Muscle of back (tissue), 3 donors: ENCODE measurements at regions not wholly inside any gene's neighbourhood (a gene's known extent, or its start where the extent isn't known, plus 50 kb on each side); places are given as distances from the start of the nearest gene placed in this dataset.

ENCODE experiments used
- DNase-seq, 3 donors: peaks; one replicate each; pipeline versions ENCODE4 v3.0.0 to v3.0.0-alpha.2; 2013

GRCh38 chr2:133718688-133719201 lies 150.5 kb upstream of the NCKAP5 start:
- DNase-seq = peak; percentile 38 to 87 (median 57)

DNA sequence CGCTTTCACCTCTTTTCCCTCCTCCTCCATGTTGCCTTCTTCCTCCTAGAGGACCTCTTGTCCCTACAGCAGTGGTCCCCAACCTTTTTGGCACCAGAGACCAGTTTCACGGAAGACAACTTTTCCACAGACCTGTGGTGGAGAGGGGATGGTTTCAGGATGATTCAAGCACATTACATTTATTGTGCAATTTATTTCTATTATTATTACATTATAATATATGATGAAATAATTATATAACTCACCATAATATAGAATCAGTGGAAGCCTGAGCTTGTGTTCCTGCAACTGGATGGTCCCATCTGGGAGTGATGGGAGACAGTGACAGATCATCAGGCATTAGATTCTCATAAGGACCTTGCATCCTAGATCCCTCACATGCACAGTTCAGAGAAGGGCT lies 152.2 kb upstream of the NCKAP5 start:
- DNase-seq = no peak

DNA sequence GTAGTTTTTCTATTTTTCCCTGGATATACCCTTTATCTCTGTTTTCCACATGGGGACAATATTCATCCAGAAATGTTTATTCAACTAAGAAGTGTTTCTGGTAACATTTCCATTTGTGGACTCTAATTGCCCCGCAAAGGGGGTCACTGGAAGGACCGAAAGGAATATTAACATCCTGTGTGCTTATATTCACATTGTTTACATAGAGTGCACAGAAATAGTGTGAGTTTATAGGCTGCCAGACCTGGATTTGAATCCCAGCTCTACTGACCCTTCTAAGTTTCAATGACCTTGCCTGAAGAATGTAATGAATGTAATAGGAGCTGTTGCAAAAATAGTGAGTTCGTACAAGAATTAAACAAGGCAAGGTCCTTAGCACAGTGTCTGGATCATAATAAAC lies 152.9 kb upstream of the NCKAP5 start:
- DNase-seq = no peak

DNA sequence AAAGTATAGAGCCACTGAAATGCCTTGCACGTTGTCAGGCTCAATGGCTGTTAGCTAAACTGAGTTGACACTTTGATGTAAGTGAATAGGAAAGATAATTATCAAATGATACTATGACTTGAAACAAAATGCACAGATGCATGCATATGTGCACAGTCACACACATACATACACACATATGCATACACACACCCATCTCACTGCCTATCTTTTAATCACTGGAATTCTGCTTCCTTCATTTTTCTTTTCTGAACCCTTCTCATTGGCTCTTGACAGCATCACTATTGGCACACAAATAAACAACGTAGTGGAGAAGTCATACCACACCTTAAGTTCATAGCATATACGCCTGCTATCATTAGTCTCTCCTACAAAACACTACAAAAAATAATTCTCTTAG lies 154.9 kb upstream of the NCKAP5 start:
- DNase-seq = no peak

DNA sequence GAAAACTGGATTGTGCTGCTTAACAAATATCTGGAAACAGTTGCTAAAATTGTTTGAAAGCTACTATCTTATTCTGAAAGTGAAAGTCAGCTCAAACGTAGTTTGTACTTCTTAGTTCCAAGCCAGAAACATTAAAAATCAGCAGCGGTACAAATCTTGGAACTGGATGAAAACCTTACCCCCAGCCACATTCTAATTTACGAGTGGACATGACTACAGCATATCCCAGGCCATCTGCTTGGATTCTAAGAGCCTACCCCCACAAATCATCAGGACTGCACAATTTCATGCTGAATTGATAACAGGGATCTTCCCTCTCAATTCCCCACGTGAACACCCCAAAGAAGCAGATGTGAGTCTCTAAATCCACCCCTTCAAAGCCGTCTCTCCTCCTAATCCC lies 158.7 kb upstream of the NCKAP5 start:
- peak in 1 of 3 donors; percentile 77 for DNase-seq

DNA sequence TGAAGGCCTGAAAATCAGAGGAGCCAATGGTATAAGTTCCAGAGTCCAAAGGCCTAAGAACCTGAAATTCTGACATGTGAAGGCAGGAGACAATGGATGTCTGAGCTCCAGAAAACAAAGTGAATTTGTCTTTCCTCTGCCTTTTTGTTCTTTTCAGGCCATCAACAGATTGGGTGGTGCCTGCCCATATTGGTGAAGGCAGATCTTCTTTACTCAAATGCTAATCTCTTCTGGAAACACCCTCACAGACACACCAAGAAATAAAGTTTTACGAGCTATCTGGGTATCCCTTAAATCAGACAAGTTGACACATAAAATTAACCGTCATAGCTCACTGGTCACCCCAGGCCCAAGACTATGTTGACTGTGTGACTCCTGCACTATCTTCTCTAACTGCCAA lies 163.8 kb upstream of the NCKAP5 start:
- no peak for DNase-seq

DNA sequence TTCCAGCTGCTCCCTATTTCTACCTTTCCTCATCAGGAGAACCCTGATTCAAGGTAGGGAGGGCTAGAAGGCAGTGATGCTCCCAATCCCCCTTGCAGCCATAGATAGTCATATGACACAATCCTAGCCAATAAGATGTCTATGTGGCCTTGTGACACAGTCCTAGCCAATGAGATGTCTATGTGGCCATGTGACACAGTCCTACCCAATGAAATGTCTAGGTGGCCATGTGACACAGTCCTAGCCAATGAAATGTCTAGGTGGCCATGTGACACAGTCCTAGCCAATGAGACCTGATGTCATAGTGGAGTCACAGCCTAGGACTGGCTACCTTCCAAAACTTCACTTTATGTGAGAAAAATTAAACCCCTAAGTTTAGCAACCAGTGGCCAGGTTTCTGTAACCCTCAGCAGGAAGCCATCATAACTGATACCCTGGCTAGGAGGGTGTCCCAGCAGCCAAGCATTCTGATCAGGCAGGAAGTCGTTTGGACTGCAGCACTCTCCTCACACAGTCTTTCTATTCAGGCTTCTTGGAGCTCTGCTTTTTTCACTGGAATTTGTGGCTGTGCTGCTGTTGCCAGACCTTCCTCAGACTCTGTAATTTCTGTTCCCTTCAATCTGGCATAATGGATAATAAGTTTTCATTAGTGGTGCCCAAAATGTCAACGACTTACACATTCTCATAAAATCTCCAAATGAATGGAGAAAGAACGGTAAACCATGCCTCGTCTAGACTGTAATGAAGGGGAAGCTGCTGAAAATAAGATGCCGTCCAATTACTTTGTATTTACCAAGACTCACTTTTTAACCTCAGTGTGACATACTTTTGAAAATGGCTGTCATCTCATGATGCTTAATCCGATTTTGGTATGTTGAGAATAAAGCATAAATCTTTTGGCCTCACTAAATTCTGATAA lies 165.0 kb upstream of the NCKAP5 start:
- no peak for DNase-seq

GRCh38 chr2:133733901-133734255 lies 165.6 kb upstream of the NCKAP5 start:
- DNase-seq = peak in 1 of 3 donors; percentile 85

DNA sequence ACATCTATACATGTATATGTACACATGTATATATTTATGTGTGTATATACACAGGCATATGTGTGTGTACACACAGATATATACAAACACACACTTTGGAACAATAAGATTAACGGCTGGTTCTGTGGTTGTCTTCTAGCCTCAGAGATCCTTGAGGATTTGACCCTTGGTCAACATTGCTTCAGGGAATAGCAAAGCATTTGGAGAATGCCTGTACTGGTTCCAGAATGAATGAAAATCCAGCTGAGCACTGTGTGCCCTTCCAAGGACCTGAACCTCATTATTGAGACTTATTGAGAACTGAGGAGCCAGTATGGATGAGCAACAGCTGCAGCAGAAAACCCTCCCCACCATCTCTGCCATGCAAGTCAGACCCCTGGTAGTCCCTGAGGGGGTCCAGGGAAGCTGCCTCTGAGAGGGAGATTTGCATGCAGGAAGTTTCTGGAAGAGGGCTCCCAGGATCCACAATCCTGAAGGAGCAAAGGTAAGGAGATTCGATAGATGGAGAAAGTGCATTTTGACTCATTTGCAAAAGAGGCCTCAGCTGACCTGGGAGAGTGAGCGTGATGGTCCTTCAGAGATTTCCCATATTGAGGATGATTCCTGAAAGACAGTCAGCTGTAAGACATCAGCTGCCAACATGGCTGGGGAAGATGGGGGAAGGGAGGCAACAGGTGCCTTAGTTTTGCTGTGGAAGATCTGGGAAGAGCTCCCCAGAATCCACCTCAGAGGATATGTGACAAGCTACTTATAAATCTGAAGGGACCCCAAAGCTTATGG lies 166.6 kb upstream of the NCKAP5 start:
- peak in 1 of 3 donors; percentile 56 for DNase-seq

DNA sequence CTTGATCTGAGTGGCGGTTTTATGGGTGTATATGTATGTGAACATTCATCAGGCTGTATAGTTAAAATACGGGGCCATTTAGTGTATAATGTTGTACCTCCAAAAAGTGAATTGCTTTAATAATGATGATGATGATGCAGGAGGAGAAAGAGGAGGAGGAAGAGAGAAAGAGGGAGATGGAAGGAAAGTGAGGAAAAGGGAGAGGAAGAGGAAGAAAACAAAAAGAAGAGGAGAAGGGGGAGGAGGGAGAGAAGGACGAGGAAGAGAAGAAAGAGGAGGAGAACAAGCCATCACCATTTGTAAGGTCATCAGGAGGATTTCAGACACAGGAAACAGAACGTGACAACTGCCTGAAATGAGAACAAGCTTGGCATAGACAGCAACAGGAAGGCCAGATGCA lies 168.4 kb upstream of the NCKAP5 start:
- no peak for DNase-seq

- DNase-seq = no peak
Observed at GRCh38 chr2:133737242-133737993, 169.2 kb upstream of the NCKAP5 start.

DNA sequence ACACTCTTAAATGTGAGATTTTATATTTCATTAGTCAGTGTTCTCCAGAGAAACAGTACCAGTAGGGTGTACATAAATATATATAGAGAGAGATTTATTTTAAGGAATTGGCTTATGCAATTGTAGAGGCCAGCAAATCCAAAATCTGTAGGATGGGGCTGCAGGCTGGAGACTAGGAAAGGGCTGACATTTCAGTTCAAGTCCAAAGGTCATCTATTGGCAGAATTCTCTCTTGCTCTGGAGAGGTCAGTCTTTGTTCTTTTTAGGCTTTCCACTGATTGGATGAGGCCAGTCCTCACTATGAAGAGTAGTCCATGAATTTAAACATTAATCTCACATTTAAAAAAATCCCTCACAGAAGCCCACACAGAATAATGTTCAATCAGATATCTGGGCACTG lies 170.8 kb upstream of the NCKAP5 start:
- DNase-seq = no peak

DNA sequence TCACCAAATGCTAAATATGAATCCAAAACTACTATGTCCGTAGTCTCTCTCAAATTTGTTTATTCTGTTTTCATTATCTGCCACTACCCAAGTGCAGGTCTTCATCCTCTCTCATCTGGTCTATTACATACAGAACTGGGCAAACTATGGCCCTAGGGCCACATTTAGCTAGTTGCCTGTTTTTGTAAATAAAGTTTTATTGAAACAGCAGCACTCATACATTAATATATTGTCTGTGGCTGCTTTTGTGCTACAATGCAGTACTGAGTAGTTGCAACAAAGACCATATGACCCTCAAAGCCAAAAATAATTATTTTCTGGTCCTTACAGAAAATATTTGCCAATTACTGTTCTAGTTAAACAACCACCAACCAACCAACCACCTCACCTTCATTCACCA lies 172.2 kb upstream of the NCKAP5 start:
- DNase-seq = no peak

DNA sequence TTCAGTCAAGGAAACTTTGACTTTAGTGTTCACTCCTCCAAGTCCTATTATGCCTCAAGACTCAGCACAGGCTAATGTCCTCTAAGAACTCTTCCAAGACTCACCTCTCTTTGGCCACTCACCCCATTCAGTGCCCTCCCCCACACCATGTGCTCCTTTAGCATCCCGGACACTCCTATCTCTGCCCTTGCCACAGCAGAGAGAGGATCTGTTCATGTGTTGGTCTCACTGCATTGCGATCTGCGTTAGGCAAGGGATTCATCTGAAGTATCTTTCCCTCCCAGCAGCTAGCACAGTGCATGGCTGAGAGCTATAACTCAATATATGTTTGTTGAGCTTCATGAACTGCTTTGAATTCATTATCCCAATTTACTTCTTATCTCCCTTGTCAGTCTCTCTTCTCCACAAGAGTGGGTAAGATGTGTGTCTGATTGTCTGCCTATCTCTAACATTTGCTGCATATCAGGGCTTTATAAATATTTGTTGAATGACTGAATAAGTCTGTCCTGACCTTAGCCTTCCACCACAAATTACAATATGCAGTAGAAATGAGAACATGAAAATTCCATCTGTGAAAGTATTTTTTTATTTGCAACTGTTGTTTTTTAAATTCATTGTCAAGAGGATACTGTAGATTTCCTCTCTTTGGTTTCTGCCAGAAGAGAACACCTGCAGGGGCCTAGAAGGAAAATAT lies 179.9 kb upstream of the NCKAP5 start:
- DNase-seq = no peak

DNA sequence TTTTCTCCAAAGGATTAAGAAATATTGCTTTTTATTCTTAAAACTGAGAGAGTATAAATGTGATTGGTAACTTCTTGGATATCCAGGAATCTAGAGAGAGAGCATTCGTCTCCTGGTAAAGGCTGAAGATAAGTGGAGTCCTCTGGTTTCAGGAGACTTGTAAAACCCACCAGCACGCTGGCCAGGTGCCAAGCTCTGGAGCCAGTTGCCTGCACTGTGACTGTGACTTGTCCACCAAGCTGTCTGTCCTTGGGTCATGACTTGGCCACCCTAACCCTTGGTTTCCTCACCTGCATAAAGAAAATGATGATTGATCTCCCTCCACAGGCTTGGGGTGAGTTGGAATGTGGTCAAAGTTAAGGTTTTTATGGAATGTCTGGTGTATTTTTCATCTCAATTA lies 185.4 kb upstream of the NCKAP5 start:
- DNase-seq = no peak

DNA sequence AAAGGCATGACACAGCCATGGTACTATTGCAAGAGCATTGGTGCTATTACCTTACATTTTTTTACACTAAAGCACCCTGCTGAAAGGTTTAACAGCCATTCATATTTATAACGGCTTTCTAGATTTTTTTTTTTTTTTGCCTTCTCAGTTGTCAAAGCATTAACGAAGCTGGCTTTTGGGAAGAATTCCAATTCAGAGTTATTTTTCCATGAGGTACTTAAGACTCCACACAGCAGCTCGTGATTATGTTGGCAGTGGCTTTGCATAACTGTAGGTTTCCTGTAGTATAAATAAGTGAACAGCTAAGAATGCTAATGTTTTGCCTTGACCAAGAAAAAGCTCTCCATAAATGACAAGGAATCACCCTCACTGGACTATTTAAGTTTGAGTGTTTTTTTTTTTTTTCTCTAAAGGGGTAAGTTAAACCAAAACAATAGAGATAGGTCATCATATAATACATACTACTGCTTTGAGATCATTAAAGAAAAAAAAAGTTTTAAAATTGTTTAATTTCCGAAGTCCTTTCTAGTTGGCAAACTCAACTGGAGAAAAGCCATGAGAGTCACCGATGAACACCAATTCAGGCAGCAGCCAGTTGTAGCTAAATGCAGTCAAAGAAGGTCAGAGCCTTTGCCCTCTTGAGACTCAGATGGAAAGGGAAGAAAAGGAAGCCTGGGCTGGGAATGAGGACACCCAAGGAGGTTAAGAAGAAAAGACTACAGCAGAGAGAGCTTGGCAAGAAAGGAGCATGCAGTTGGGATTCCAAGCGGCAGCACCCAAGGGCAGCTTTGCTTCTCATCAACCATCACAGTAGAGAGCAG lies 187.4 kb upstream of the NCKAP5 start:
- DNase-seq = peak; percentile 74 to 94 (median 87)

- DNase-seq = no peak
Observed at GRCh38 chr2:133756833-133757232, 188.6 kb upstream of the NCKAP5 start.

GRCh38 chr2:133760376-133760775 lies 192.1 kb upstream of the NCKAP5 start:
- DNase-seq = peak in 1 of 3 donors; percentile 62

GRCh38 chr2:133765658-133766057 lies 197.4 kb upstream of the NCKAP5 start:
- DNase-seq = peak; percentile 77 to 91 (median 79)

DNA sequence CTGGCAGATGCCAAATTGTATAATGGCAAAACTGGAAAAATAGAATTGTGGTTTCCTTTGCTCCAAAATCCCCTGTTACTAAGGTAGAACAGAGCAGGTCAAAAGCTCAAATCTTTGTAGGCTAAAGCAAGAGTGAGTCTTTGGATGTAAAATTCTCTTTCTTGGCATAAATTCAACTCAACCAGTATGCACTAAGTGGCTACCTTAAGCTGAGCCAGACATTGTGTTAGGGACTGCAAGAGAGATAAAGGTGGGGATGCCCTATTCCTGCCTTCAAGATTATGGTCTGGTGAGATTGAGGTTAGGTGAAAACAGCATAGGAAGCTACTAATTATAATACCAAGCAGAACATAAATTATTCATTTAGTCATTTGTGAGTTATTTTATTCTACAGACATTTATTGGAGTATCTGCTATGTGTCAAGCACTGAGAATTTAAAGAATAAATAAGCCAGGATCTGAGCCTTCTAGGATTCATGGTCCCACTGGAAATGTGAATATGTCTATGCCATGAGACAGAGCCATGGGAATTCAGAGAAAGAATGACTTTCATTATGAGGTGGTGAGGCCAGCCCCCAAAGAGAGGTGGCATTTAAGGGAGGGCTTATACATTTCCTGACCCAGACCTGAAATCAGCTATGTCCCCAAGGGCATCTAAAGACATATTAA lies 198.0 kb upstream of the NCKAP5 start:
- DNase-seq = peak in 1 of 3 donors; percentile 49
